KMS-11 (cell line): ENCODE measurements at regions not wholly inside any gene's neighbourhood (a gene's known extent, or its start where the extent isn't known, plus 50 kb on each side); places are given as distances from the start of the nearest gene placed in this dataset.

Source experiments
- H2AFZ ChIP-seq: fragments of 200-600 bp; sonication (generic); 2 replicates; pipeline ENCODE4 v1.6.1; 2016; ENCODE audit warnings: antibody characterized with exemption, mixed run types, low read depth
- H3K27ac ChIP-seq: fragments of 200-600 bp; sonication (generic); 2 replicates; pipeline ENCODE4 v1.6.1; 2016; ENCODE audit warnings: mild to moderate bottlenecking, mixed run types
- H3K27me3 ChIP-seq: fragments of 200-600 bp; sonication (generic); 2 replicates; pipeline ENCODE4 v1.6.1; 2017; ENCODE audit warnings: mild to moderate bottlenecking, low read depth, mixed run types, moderate library complexity; ENCODE audit not compliant: insufficient read depth
- H3K36me3 ChIP-seq: fragments of 200-600 bp; sonication (generic); 2 replicates; pipeline ENCODE4 v1.6.1; 2017; ENCODE audit warnings: mild to moderate bottlenecking, mixed run types; ENCODE audit not compliant: insufficient read depth
- H3K4me1 ChIP-seq: fragments of 200-600 bp; sonication (generic); 2 replicates; pipeline ENCODE4 v1.6.1; 2016; ENCODE audit warnings: mild to moderate bottlenecking, low read depth, mixed run types; ENCODE audit not compliant: poor library complexity, severe bottlenecking
- H3K4me2 ChIP-seq: fragments of 200-600 bp; sonication (generic); 2 replicates; pipeline ENCODE4 v1.7.0; 2016; ENCODE audit warnings: mild to moderate bottlenecking, mixed run types
- H3K4me3 ChIP-seq: fragments of 200-600 bp; sonication (generic); IDR thresholded peaks from 2 replicates; pipeline ENCODE4 v1.6.1; 2017; ENCODE audit warnings: low read depth, low read length, mixed read lengths; ENCODE audit not compliant: insufficient read depth
- H3K79me2 ChIP-seq: fragments of 200-600 bp; sonication (generic); 2 replicates; pipeline ENCODE4 v1.6.1; 2016; ENCODE audit warnings: low read depth, mixed run types; ENCODE audit not compliant: insufficient read depth
- H3K9ac ChIP-seq: fragments of 200-600 bp; sonication (generic); 2 replicates; pipeline ENCODE4 v1.6.1; 2016; ENCODE audit warnings: mild to moderate bottlenecking, mixed run types
- H4K20me1 ChIP-seq: fragments of 200-600 bp; sonication (generic); 2 replicates; pipeline ENCODE4 v1.6.1; 2016; ENCODE audit warnings: mild to moderate bottlenecking, mixed run types; ENCODE audit not compliant: insufficient read depth
- TF ChIP-seq, protein P1 (sequence below): fragments of 200-600 bp; sonication (generic); conservative IDR thresholded peaks from 2 replicates; pipeline ENCODE4 v1.6.1; 2017; ENCODE audit warnings: low read depth, mild to moderate bottlenecking, antibody characterized with exemption, low read length, moderate library complexity, mixed read lengths

DNA sequence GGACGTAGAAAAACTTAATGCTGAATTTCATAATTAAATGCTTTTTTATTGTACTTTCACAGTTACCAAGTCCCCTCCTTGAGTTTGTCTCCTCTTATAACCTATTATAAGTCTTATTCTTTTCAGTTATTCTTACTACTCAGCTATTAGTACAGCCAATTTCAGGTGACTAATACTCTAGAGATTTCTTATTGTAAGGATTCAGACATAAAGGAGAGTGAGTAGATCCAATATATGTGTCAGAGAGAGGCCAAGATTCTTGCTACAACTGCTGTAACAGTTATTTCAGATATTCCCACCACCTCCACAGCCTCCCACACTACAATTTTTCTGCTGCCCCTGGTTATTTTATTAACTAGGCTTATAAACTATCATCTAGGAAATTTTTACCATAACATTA is 274.5 kb downstream of the GPAT3 start:
- no peak overlapping the region for H2AFZ ChIP-seq
- no peaks in the 10 kb centered on the region for H4K20me1 ChIP-seq
- H3K4me3 ChIP-seq = no peak overlapping the region
- TF ChIP-seq, protein P1, sequence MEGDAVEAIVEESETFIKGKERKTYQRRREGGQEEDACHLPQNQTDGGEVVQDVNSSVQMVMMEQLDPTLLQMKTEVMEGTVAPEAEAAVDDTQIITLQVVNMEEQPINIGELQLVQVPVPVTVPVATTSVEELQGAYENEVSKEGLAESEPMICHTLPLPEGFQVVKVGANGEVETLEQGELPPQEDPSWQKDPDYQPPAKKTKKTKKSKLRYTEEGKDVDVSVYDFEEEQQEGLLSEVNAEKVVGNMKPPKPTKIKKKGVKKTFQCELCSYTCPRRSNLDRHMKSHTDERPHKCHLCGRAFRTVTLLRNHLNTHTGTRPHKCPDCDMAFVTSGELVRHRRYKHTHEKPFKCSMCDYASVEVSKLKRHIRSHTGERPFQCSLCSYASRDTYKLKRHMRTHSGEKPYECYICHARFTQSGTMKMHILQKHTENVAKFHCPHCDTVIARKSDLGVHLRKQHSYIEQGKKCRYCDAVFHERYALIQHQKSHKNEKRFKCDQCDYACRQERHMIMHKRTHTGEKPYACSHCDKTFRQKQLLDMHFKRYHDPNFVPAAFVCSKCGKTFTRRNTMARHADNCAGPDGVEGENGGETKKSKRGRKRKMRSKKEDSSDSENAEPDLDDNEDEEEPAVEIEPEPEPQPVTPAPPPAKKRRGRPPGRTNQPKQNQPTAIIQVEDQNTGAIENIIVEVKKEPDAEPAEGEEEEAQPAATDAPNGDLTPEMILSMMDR = no peak
- H3K4me2 ChIP-seq = no peak overlapping the region
- no peak overlapping the region for H3K27ac ChIP-seq
- no peaks in the 10 kb centered on the region for H3K36me3 ChIP-seq
- H3K79me2 ChIP-seq = no peaks in the 10 kb centered on the region
- H3K4me1 ChIP-seq = no peaks in the 10 kb centered on the region
- no peaks in the 10 kb centered on the region for H3K27me3 ChIP-seq
- H3K9ac ChIP-seq = no peak overlapping the region

DNA sequence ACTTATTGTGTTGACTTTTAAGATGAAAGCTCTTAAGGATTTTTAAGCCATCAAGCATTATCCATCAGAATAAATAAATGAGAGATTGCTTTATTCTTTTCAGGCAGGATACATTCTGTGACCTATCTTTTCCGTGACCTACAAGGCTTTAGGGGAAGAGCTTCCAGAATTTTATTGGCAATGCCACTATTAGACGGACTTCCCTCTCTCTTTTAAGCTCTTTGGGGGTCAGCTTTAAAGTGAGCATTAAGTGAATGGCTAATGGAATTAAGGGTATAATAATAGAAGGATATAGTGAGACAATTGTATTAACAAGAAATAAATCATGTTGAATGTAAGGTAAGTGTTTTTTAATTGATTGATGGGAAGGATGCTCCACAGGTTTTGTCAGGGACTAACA is 273.7 kb downstream of the GPAT3 start:
- H3K36me3 ChIP-seq = no peaks in the 10 kb centered on the region
- no peaks in the 10 kb centered on the region for H4K20me1 ChIP-seq
- no peak overlapping the region for H3K4me2 ChIP-seq
- no peak overlapping the region for H3K27ac ChIP-seq
- no peaks in the 10 kb centered on the region for H3K79me2 ChIP-seq
- no peaks in the 10 kb centered on the region for H3K4me1 ChIP-seq
- TF ChIP-seq, protein P1 = no peak
- H3K9ac ChIP-seq = no peak overlapping the region
- no peak overlapping the region for H3K4me3 ChIP-seq
- H3K27me3 ChIP-seq = no peaks in the 10 kb centered on the region
- H2AFZ ChIP-seq = no peak overlapping the region

DNA sequence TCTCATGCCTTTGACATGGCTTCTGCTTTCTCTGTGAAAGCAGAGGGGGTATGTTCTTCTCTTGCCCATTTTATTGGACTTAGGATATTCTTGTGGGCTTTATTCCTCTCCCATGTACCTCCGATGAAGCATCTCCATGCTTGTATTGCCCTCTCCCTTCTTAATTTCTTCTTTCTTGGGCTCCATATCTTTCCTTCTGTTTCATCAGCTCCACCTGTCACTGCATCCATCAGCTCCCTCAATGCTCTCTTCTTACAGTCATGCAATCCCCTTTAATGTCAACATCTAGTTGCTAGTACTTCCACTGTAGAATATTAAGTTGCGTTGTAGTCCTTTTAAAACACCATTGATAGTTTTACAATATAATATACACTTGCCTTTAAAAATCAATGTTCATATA is 257.6 kb downstream of the GPAT3 start:
- Histone ChIP-seq H3K4me1 (no peaks in the 10 kb centered on the region), H4K20me1 (no peaks in the 10 kb centered on the region), H2AFZ (no peak overlapping the region), H3K27ac (no peak overlapping the region), H3K4me2 (no peak overlapping the region), H3K79me2 (no peaks in the 10 kb centered on the region), H3K36me3 (no peaks in the 10 kb centered on the region), H3K9ac (no peak overlapping the region), H3K4me3 (no peak overlapping the region), H3K27me3 (no peaks in the 10 kb centered on the region)
- TF ChIP-seq, protein P1 = no peak

DNA sequence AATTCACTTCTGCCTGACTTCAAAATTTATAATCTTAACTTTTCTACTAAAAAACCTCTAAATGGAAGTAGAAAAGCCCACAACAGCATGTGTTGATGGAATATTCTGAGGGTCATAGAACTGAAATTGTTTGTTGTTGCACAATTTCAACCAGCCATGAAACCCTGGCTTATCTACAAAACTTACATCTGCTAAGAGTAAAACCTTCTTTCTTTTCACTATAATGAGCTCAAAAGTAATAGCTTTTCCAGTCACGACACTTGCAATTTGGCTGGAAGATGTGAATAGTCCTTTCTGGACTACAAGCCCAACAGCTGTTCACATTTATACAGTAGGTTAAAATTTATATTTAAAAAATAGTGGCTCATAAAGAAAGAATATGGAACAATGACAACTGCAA is 250.0 kb downstream of the GPAT3 start:
- Histone ChIP-seq H2AFZ (no peak overlapping the region), H4K20me1 (no peaks in the 10 kb centered on the region), H3K9ac (no peak overlapping the region), H3K4me3 (no peak overlapping the region), H3K27me3 (no peaks in the 10 kb centered on the region), H3K4me1 (no peaks in the 10 kb centered on the region), H3K79me2 (no peaks in the 10 kb centered on the region), H3K27ac (no peak overlapping the region), H3K36me3 (no peaks in the 10 kb centered on the region), H3K4me2 (no peak overlapping the region)
- TF ChIP-seq, protein P1 = no peak

DNA sequence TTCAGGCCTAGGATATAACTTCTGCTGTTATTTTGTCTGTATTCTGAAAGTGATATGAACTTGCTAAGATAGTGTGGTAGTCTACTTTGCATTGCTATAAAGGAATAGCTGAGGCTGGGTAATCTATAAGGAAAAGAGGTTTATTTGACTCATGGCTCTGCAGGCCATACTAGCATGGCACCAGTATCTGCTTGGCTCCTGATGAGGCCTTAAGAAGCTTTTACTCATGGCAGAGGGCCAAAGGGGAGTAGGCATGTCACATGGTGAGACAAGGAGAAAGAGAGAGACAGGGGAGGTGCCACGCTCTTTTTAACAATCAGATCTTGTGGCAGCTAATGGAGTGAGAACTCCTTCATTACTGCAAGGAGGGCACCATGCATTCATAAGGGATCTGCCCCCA is 247.3 kb downstream of the GPAT3 start:
- Histone ChIP-seq H3K4me1 (no peaks in the 10 kb centered on the region), H3K27ac (no peak overlapping the region), H2AFZ (no peak overlapping the region), H4K20me1 (no peaks in the 10 kb centered on the region), H3K4me3 (no peak overlapping the region), H3K79me2 (no peaks in the 10 kb centered on the region), H3K36me3 (no peaks in the 10 kb centered on the region), H3K27me3 (no peaks in the 10 kb centered on the region), H3K4me2 (no peak overlapping the region), H3K9ac (no peak overlapping the region)
- TF ChIP-seq, protein P1 = no peak
